ENCODE measurements at regions not wholly inside any gene's neighbourhood (a gene's known extent, or its start where the extent isn't known, plus 50 kb on each side); places are given as distances from the start of the nearest gene placed in this dataset.

DNA sequence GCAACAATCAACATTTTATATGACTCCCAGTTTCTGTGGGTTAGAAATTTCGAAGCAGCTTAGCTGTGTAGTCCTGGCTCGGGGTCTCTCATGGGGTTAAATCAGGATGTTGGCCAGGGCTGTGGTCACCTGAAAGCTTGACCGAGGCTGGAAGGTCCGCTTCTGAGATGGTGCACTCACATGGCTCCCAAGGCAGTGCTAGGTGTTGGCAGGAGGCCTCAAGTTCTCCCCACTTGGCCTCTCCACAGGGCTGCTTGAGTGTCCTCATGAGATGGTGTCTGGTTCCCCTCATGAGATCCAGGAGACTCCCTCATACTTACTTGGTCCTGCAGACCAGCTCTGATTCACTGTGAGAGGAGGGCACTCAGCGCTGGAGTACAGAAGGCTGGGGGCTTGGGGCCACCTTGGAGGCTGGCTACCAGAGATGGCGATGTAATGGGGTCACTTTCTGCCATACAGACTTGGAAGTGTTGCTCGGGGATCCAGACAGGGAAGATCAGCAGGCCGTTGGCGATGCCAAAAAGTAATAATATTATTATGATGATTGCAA is 98.8 kb downstream of the INHBB start:
- H3K27me3 ChIP-seq (ENCODE audit: control insufficient read depth in 2 of 2, insufficient read depth in 2 of 2, low read length in 2 of 2), result peaks cover 31 to 77% of the 10 kb centered on the region in 2 experiments
- no peaks in the 10 kb centered on the region; the same call in 1 of the 2 replicates for H4K20me1 ChIP-seq (replicated peaks; ENCODE audit: control insufficient read depth, insufficient read depth, low read length)
- FAIRE-seq, result no peak
- no peaks in the 10 kb centered on the region for H3K36me3 ChIP-seq (ENCODE audit: control insufficient read depth, insufficient read depth, low read length)
- H3K27ac ChIP-seq (ENCODE audit: extremely low read depth, low read depth, low read length), result no peak overlapping the region
- intact Hi-C loops (cut with micrococcal nuclease), result no loop called here
- H2AFZ ChIP-seq (ENCODE audit: low read depth, low read length), result no peak overlapping the region
- no peak for DNase-seq (ENCODE audit: extremely low read depth in 1 of 4, low spot score in 3 of 4)
- TF ChIP-seq ELK3 (CRISPR knock-in tag; IDR thresholded peaks at IDR 0.05), result no peak
- TF ChIP-seq BCOR (IDR thresholded peaks at IDR 0.05), result no peak
- no peak for TF ChIP-seq CSDE1 (IDR thresholded peaks at IDR 0.05)
- TF ChIP-seq ZNF75A (CRISPR knock-in tag; IDR thresholded peaks at IDR 0.05), result no peak
- no peak for TF ChIP-seq ZNF253 (CRISPR knock-in tag; conservative IDR thresholded peaks at IDR 0.05)
- no peak for TF ChIP-seq ZNF175 (CRISPR knock-in tag; IDR thresholded peaks at IDR 0.05; ENCODE audit: low read depth)
- TF ChIP-seq GATAD2A (IDR thresholded peaks at IDR 0.05), result no peak
- TF ChIP-seq FUS (optimal IDR thresholded peaks at IDR 0.05; ENCODE audit: low read depth, low read length), result no peak
- TF ChIP-seq ZNF217 (CRISPR knock-in tag; IDR thresholded peaks at IDR 0.05), result no peak
- H3K9me3 ChIP-seq (replicated peaks; ENCODE audit: control insufficient read depth, insufficient read depth, low read depth, low read length), result no peaks in the 10 kb centered on the region
- BruUV-seq (replicated peaks), result no TSS peak
- ChIA-PET POLR2A (no interaction called here), CTCF (ENCODE audit: low intra/inter-chr PET ratio) (no interaction called here)
- H3K4me3 ChIP-seq, result no peak overlapping the region
- H3K9me1 ChIP-seq (ENCODE audit: control insufficient read depth, insufficient read depth, low read length), result no peaks in the 10 kb centered on the region
- no peak for ATAC-seq
- in situ Hi-C loops (cut with MboI), result no loop called here
- no peak overlapping the region for H3K4me2 ChIP-seq (ENCODE audit: insufficient read depth, low read length)
- no peak overlapping the region for H3K9ac ChIP-seq (ENCODE audit: insufficient read depth in 1 of 2, low read depth in 2 of 2, low read length in 2 of 2)
- no peaks in the 10 kb centered on the region for H3K79me2 ChIP-seq (ENCODE audit: control insufficient read depth, insufficient read depth, low read length)
- H3K4me1 ChIP-seq (replicated peaks in 1 of 2; ENCODE audit: control insufficient read depth in 2 of 2, insufficient read depth in 2 of 2, low read length in 2 of 2), result peaks cover 0 to 18% of the 10 kb centered on the region in 2 experiments; a peak in 2 of 5 replicates
- 0% methylated on average over 9 of the region's 9 CpGs for WGBS (ENCODE audit: insufficient coverage, low coverage, missing lambda C conversion rate)
